SKM-1 treated with dmso at 0.1 percent for 144 hours (cell line): ENCODE measurements at regions not wholly inside any gene's neighbourhood (a gene's known extent, or its start where the extent isn't known, plus 50 kb on each side); places are given as distances from the start of the nearest gene placed in this dataset.
"Not testable (repeated sequence)": the region's sequence is repeated elsewhere in the genome, so short reads cannot be mapped to it uniquely, and the experiment has no call there.

ENCODE experiments used
- DNase-seq: peaks from one replicate; lab custom pipeline; 2025; ENCODE audit not compliant: unreplicated experiment; lab: John Stamatoyannopoulos, UW

DNA sequence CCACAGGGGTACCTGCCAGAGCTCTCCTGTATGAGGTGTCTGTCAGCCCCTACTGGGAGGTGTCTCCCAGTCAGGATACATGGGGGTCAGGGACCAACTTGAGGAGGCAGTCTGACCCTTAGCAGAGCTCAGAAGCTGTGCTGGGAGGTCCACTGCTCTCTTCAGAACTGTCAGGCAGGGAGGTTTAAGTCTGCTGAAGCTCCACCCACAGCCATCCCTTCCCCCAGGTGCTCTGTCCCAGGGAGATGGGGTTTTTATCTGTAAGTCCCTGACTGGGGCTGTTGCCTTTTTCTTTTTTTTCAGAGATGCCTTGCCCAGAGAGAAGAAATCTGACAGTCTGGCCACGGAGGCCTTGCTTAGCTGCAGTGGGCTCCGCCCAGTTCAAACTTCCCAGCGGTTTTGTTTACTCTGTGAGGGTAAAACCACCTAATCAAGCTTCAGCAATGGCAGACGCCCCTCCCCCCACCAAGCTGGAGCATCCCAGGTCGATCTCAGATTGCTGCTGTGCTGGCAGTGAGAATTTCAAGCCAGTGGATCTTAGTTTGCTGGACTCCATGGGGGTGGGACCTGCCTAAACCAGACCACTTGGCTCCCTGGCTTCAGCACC is 118.5 kb upstream of the RADX start:
- not testable (repeated sequence) for DNase-seq

DNA sequence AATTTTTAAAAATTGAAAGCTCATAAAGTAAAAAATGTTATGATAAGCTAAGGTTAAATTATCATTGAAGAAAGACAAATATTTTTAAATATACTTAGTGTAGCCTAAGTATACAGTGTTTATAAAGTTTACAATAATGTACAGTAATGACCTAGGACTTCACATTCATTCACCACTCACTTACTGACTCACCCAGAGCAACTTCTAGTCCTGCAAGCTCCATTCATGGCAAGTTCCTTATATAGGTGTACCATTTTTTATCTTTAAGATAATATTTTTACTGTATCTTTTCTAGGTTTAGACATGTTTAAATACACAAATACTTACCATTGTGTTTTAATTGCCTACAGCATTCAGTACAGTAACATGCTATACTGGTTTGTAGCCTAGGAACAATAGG is 112.3 kb upstream of the RADX start:
- no peak for DNase-seq

DNA sequence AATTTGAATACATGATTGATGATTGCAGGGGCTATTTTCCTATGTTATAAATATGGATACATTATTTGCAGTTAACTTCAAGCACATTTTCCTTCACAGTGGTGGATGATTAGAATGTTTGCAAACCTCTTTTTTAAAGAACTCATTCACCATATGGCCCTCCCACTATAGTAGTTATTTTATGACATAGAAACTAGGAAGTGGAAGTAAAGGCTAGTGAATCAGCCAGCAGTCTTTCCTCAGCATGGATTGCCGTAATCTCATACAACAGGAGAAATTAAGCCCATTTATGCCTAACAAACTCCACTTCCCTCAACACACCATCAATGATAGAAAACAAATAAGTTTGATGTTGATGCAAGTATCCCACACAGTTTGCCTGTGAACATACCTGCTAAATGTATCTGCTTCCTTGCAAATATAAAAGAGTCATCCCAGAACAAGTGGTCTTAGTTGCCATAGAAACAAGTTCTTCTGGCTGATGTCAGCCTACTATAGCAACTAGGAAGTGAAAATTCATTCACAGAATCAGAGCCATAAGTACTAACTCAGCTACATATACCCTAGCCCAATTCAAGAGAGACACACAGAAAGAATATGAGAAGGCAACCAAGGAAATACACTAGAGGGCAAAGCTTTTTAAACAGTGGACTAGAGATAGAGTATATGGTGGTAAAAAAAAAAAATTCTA is 100.9 kb upstream of the RADX start:
- DNase-seq: peak; percentile 0
